GM12891 (cell line): ENCODE measurements at regions not wholly inside any gene's neighbourhood (a gene's known extent, or its start where the extent isn't known, plus 50 kb on each side); places are given as distances from the start of the nearest gene placed in this dataset.

Experiments used
- PAX5 ChIP-seq: IDR thresholded peaks from 2 replicates; pipeline ENCODE4 v1.6.1; 2011; ENCODE audit warnings: low read length, moderate library complexity, mild to moderate bottlenecking; ENCODE audit not compliant: insufficient read depth, severe bottlenecking
- POLR2A ChIP-seq: IDR thresholded peaks from 2 replicates; pipeline ENCODE4 v1.6.1; 2011; ENCODE audit warnings: low read depth, low read length, control low read depth
- POLR2AphosphoS5 ChIP-seq: IDR thresholded peaks from 2 replicates; pipeline ENCODE4 v1.6.1; 2011; ENCODE audit warnings: low read depth, low read length, control low read depth
- SPI1 ChIP-seq: IDR thresholded peaks from 2 replicates; pipeline ENCODE4 v1.6.1; 2011; ENCODE audit warnings: low read depth, low read length, control low read depth
- TAF1 ChIP-seq: IDR thresholded peaks from 2 replicates; pipeline ENCODE4 v1.6.1; 2011; ENCODE audit warnings: low read depth, low read length, control low read depth

DNA sequence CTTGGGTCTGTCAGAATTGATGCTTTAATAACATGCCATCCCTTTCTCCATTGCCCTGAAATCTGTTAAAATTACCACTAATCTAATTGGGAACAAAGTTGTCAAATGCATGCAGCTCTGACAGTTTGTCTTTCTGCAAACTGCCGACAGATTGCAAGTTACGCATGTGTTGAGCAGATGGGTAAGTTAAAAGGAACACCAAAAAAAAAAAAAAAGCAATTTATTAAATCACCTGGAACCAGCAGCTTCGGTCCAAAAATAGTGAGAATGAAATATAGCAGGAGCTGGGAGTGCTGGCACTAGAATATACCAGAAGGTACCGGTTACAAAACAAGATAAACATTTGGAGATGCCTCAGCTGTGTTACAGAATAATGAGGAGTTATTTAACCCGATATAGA, 149.6 kb upstream of the C1orf87 start:
- no peak for TF ChIP-seq POLR2A
- TF ChIP-seq POLR2AphosphoS5 = no peak
- no peak for TF ChIP-seq SPI1
- no peak for TF ChIP-seq TAF1
- no peak for TF ChIP-seq PAX5
